OCI-M1 (cell line): ENCODE measurements at regions not wholly inside any gene's neighbourhood (a gene's known extent, or its start where the extent isn't known, plus 50 kb on each side); places are given as distances from the start of the nearest gene placed in this dataset.
A peak's percentile ranks its signal among the peaks of the same experiment; 100 is the strongest.

Source experiments
- DNase-seq: peaks from one replicate; lab custom pipeline; 2025; lab: John Stamatoyannopoulos, UW

DNA sequence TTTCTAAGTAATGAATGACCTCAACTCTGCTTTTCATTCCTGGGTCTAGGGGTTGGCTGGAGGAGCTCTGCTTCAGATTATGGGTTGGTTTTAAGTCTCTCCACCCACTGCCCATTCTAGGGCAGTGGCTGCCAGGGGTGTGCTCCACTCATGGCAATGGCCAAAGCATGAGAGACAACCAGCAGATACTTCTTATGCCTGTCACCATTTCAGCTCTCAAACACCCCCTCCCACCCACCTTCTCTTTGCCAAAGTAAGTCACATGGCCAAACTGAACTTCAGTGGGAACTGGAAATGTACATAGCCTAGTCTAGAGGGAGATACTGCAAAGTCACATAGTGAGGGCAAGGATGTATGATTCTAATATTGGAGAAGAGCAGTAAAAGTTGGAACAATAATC lies 285.3 kb downstream of the RPLP1 start:
- no peak for DNase-seq

DNA sequence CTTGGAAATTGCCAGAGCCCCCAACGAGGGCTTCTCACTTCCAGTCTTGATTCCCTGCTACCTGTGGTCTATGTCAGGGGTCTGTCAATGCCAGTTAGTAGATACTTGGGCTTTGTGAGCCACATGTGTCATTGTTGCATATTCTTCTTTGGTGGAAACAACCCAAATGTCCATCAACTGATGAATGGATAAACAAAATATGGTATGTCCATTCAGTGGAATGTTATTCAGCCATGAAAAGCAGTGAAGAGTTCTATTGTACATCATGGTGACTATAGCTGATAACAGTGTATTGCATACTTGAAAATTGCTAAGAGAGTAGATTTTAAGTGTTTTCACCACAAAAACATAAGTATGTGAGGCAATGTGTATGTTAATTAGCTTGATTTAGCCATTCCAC lies 288.1 kb downstream of the RPLP1 start:
- DNase-seq, result no peak

DNA sequence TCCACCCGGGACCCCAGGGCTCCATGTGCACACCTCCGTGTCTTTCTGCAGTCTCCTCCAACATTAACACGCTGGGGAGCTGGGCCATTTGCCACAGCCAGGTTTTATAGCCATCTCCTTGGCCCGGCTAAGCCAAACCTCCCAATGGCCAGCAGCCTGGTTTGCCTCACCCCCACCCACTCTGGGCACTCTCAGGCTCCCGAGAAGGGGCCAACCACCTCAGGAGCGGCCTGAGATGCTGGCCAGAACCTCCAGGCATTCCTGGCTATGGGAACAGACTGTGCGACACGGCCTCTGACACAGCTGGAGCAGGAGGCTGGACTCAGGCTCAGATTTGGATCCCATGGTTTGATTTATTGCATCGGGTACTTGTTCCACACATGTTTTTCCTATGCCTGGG lies 289.7 kb downstream of the RPLP1 start:
- DNase-seq, result no peak

DNA sequence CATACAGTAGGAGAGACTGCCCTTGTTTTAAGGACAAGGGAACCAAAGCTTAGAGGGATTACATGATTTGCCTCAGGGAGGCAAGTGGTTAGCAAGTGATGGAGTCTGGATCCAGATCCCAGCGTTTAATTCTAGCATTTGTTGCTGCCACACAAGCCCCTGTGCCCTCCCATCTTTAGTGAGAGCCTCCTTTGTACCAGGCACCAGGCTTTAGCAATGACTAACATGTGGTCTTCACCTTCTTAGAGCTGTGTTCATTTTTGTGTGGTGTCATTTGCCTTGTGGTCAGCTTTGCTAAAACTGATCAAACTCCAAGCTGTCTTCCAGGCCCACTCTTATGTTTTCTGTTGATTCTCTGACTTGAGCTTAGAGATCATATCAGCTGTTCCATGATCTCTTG lies 290.5 kb downstream of the RPLP1 start:
- DNase-seq, result no peak

DNA sequence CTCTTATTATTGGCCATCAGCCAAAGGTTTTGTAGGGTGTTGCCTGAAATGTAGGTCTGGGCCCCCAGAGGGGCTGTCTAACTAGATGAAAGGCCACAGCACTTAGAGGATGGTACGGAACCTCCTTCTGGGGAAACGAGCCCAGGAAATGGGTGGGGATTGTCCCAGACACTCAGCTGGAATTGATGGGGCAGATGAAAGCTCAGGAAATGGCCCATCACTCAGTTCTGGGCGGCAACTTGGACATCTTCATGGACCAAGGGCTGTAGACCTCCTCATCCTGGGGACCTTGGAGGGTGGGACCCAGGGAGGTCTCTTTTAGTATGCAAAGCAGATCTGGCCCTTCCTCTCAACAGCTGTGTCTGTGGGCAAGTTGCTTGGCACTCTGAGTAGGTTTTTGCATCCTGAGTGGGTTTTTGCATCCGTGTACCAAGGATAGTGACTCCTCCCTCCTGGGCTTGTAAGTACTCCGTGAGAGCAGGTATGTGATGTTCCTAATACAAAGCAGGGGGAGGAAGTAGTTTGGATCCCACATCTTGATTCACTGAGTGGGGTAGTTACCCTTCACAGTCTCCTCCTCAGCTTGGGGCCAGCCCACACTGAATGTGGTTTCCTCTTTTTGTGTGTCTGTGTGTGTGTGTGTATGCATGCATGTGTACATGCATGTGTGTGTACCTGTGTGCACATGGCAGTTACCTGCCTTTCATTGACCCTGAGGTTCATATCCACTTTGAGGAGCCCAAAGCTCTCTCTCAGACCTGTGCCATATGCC lies 292.0 kb downstream of the RPLP1 start:
- DNase-seq, result no peak

DNA sequence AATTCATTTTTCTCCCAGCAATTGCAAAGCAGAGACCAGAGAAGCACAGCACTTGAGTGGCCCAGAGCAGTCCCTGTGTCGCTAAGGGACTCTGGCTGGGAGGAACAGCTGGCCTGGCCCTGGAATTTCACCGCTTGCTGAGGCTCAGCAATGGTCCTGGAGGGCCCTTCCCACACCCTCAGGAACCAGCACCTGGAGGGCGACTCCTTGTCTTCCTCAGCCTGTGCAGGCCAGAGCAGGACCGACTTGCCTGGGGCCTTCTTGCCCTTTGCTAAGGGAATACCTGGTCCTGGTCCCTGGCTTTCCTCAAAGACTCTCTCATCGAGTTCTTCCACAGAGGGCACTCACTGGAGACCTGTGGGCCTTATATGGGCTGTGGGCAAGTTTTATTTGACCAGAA lies 294.6 kb downstream of the RPLP1 start:
- no peak for DNase-seq

DNA sequence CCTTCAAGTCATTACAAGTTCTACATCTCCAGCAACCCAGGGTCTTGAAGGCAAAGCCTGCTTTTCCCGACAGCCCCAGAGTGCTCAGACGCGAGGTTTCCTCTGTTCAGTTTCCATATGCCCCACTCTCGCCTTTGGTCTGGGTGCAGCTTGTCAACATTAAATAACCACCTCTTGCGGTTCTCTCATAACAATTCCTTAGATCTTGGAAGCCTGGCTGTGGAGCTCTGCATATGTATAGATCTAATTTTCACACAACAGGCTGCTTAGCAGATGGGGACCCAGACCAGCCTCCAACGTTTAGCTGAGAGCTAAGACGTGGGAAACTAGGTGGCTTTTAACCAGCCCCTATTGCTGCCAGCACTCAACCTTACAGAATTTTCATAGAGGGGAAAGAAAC lies 295.5 kb downstream of the RPLP1 start:
- no peak for DNase-seq

DNA sequence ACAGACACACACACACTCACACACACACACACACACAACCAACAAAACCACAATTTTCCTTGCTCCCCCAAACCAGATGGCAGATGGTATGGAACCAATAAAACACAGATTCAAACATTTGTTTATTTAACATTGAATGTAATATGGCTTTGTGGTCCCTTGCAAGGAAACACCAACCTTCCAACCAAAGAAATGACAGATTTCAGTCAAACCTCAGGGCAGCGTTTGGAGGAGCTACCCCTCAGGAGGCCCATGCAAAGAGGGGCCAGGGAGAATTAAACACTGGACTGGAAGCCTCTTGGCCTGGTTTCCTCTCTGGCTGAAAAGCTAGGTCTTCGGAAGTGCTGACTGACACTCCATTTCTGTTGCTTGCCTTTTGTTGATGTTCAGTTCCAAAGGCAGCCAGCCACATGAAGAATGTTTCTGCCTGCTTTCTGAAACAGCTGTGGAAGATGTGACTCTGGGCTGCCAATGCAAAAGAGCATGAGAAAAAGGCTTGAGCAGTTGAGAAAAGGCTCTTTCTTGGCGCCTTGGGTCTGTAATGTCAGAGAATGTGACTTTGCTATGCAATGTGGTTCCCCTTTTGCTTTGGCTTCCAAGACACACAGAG lies 296.1 kb downstream of the RPLP1 start:
- DNase-seq, result no peak

DNA sequence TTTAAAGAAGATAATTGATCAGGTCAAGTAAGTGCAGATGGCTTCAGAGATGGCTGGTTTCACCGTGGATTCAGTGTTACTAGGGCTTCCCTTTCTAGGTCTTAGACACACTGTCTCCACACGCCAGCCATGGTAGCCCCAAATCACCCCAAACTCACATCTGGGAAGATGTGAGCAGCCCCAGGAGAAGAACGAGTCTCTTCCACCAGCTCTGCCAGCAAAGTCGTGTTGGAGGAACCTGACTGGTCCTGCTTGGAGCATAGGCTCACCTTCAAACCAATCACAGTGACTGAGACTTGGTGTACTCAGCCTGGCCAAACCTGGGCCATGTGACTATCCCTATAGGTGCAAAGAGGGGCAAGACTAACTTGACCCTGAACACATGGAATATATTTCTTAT lies 296.7 kb downstream of the RPLP1 start:
- no peak for DNase-seq

DNA sequence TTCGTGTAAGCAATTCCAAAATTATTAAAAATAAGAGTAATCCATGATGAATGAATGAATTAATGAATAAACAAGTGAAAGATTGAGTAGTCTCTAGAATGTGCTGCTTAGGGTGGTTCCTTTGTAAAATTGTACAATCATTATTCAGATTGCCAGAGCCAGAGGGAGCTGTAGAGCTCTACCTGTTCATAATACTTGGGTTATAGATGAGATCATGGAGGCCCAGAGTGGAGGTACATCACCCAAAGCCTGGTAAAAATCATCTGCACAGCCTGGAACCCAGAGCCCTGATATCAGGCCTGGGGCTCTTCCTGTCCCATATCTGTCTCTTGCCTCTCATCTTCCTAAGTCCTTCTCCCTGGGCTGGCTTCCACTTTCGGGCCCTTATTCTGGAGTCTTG lies 297.2 kb downstream of the RPLP1 start:
- peak; percentile 50 for DNase-seq

DNA sequence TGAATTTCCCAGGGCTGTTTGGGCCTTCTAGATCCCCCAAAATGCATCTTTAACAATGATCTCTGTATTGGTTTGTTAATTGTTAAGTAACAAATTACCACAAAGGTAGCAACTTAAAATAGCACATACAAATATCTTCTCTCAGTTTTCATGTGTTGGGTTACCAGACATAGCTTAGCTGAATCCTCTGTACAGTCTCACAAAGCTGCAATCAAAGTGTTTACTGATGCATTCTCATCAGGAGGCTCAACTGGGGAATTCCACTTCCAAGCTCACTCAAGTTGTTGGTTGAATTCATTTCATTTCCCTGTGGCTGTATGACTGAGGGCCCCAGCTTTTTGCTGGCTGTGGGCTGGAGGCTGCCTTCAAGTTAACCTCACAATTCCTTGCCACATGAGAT lies 297.6 kb downstream of the RPLP1 start:
- DNase-seq, result no peak

DNA sequence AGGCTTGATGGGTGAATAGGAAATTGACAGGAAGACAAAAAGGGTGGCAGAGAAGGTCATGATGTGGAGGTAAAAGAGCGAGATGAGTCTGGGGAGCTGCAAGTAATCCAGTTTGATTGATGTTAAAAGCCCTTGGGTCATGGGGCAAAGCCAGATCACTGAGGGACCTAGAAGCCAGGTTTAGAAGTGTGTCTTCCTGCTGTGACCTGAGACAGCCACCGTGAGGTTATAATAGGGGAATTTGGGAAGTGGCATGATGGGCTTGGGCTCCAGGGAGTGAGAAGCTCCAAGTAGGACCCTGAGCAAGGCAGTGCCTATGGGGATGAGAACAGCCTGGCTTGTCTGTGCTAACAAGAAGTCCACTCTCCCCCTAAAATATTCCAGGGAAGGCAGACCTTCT lies 298.5 kb downstream of the RPLP1 start:
- DNase-seq, result no peak

DNA sequence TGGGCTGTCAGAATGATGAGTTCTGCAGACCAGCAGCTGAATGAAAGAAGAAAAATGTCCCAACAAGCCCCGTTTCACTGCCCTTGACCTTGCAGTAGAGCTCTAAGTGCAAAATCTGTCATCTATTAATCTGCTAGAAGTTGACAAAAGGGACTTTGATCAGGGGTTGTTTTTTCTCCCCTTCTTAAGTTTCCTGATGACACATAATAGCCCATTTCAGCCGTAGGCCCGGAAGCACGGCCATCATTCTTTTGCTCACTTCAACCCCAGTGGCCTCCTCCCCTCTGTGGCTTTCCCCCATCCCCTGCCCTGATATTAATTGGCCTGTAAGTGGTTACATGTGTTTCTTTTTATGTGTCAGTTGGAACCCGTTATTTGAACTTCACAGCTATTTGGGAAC lies 298.9 kb downstream of the RPLP1 start:
- DNase-seq, result no peak

DNA sequence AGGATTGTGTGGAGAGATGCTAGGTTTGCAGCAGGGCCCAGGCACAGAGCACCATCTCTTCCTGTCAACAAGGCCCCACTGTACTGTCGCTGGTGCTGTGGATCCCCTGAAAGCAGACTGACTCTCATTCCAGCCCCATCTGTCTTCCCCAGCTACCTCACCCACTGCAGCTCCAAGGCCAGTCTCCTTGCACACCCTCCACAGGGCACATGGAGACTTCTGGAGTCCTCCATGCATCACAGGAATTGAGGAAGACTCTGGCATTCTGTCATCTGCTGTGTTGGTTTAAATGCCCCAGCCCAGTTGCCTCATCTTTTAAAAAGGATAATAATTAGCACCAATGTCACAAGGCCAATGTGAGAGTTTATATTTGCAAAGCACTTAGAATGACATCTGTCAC lies 301.2 kb downstream of the RPLP1 start:
- DNase-seq, result no peak

DNA sequence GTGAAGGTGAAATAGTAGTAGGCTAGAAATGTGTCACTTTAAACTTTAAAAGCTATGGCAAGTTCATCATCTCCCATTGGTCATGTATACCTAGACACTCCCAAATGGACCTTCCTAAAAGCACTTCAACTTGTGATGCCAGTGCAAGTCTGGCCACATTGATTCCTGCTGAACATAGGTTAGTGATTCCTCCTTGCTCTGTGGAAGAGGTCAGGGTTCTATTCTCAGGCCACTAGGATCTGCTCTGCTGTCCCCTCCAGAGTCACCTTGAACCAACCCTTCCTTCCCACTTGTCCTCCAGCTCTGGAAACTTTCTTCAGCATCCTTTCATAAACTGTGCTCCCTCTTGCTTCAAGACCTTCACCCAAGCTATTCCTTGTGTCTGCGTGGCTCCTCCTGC lies 301.7 kb downstream of the RPLP1 start:
- no peak for DNase-seq

DNA sequence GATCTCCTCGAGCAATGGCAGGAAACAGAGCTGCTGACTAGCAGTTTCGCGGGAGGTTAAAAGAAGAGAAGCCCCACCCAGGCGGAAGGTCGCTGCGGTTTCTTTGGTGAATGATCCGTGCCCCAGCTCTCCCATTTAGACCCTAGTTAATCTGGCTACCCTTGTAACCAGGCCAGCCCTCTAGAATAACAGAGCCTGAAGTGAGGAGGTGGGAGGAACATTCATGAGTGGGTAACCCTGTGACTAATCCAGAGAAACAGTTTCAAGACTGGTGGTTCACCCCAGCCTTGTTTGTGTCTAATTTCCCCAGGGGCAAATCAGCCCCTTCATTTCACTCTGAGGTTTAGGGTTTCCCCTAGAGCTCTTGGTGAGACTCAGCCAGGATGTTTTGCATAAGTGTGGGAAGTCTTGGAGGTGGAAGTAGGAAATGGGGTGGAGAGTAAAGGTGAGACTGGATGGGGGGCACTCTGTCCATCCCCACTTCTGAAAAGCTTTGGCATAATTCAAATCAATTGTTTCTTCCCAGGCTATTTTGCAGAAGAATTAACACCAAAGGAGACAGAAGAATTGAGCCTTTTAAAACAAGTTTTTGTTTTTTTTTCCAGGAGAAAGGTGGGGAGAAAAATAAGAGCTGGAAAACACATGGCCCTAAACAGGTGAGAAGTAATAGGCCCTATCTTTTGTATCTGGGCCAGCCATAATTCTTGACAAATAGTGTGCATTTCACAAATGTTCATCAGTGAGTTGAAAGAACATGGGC lies 303.1 kb downstream of the RPLP1 start:
- peak; percentile 15 for DNase-seq

DNA sequence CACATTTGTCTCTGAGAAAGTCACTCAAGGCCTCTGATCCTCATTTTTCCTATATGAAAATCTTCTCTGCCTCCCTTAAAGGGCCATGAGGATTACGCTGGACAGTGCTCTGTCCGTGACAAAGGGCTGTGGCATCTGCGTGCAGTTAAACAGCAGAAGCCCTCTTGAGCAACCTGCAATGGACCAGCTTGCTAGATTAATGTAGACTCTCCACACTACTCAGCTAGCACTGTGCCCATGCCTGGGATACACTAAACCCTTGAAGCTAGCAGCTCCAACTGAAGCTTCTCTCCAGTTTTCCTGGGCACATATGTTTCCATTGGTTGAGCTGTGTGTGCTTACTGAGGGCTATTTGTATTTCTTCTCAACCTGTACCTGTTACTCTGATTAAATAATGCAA lies 303.8 kb downstream of the RPLP1 start:
- DNase-seq, result no peak

DNA sequence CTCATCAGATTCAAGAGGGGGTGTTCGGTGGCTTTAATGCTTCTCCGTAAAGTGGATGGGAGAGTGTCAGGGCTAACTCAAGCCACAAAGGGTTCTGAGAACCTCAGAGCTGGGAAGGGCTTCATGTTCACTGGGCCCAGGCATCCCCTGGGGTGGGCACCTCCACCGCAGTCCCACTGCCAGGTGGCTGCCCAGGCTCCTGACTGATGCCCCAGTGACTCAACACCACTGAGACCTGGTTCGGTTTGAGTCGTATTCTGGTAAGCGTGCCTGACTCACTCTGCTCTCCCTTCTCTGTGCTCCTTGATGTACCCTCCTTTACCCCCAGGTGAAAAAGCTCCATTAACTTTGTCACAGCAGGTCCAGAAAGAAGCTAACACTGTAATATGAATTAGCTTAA lies 304.6 kb downstream of the RPLP1 start:
- no peak for DNase-seq

DNA sequence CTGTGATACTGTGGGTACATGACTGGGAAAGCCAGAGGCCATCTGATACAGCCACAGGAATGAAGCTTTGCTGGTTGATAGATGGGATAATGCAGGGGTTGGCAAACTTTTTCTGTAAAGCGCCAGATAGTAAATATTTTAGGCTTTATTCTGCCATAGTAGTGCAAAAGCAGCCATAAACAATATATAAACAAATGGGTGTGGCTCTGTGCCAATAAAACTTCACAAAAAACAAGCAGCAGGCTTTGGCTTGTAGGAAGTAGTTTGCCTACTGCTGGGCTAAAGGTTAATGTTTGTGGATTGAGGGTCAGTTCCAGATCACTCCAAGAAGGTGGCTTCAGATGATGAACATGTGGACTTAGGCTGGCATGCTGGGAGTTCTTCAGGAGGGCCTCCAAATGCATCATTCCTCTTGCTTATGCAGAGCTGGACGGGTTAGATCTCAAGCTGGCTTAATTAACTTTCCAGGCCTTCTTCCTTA lies 305.7 kb downstream of the RPLP1 start:
- no peak for DNase-seq

DNA sequence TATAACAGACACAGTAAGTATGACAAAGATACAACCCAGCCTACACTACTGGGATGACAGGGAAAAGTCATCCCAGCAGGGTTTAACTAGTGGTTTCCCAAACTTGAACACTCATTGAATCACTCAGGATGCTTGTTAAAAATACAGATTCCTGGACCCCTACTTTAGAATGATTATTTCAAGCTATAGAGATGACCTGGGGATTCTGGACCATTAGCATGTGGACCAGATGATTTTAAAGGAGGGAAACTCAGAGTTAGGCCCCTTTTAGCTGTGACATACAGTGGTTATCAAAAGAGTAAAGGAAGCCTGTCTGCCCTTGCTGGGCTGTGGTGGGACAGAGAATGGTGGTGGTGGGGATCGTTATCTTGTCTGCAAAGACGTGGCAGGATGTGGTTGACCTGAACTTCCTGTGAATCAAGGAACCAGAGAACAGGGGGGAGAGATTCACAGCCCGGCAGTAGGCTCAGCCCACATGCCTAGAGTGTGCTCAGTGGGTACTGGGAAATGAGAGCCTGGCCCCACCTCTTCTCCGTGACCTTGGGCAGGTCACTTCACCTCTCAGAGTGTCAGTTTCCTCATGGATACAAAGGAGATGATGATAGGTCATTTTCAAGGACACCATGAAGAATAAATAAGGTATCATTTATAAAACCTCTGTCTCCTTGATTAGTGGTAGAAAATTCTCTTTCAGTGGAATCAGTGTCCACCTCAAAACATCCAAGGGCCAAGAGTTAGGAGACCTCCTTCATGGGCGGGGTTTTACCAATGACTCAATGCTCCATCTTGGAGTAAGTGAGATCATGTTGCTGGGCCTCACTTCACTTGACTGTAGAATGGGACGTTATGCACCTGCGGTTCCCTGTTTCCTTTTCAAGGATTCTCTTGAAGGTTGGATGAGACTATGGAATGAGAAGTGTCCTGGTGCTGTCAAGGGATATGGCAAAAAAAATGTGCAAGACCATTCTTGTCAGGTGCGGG lies 306.5 kb downstream of the RPLP1 start:
- peak; percentile 94 for DNase-seq

DNA sequence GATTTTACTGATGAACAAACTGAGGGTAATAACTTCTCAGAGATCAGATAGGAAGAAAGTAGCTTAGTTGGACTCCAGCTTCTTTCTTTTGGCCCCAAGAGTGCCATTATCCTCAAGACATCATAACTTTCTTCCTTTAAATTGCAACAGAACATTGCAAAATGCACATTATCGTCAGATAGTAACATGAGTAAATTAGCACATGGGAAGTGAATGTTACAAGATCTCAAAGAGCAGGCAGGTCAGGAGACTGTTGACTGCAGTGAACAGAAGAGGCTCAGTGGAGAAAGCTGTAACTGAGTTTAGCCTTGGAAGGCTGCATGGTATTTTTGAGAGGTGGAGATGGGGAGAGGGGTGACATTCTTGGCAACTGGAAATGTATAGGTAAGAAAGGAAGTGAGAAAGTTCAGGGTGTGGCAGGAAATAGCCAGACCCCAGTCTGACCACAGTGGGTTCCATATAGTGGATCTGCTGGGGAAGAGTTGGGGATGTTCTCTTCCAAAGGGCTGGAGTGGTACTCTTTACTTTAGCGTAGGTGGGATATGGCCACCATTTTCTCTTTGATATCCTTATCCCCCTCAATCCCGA lies 307.7 kb downstream of the RPLP1 start:
- DNase-seq, result peak; percentile 66
